HEK293T (cell line): ENCODE measurements at regions not wholly inside any gene's neighbourhood (a gene's known extent, or its start where the extent isn't known, plus 50 kb on each side); places are given as distances from the start of the nearest gene placed in this dataset.

Source experiments
- FOXM1 ChIP-seq: fragments of 450-650 bp; IDR thresholded peaks from 2 replicates; pipeline ENCODE4 v1.6.1; 2017; ENCODE audit warnings: mild to moderate bottlenecking, borderline replicate concordance
- NFRKB ChIP-seq: fragments of 450-650 bp; IDR thresholded peaks from 2 replicates; pipeline ENCODE4 v1.6.1; 2016; ENCODE audit warnings: mild to moderate bottlenecking, moderate library complexity

DNA sequence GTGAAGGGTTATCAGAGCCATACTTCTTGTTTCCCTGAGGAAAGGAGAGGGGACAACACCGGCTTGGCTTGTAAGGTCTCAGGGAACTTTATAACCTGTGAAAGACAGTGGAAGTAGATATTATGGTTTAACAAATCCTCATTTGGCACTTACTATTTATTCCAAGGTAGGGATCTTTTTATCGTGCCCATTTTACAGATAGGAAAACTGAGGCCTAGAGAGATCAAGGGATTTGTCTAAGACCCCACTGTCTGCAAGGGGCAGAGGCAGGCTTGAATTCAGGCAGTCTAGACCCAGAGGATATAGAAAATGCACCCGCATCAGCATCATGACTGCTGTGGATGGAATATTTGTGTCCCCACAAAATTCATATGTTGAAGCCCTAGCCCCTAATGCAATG is 118.4 kb upstream of the CST7 start:
- no peak for TF ChIP-seq NFRKB
- TF ChIP-seq FOXM1 = no peak
